SKM-1 treated with dmso at 0.1 percent for 144 hours (cell line): ENCODE measurements at regions not wholly inside any gene's neighbourhood (a gene's known extent, or its start where the extent isn't known, plus 50 kb on each side); places are given as distances from the start of the nearest gene placed in this dataset.

Experiments
- DNase-seq: peaks from one replicate; lab custom pipeline; 2025; ENCODE audit not compliant: unreplicated experiment; lab: John Stamatoyannopoulos, UW

DNA sequence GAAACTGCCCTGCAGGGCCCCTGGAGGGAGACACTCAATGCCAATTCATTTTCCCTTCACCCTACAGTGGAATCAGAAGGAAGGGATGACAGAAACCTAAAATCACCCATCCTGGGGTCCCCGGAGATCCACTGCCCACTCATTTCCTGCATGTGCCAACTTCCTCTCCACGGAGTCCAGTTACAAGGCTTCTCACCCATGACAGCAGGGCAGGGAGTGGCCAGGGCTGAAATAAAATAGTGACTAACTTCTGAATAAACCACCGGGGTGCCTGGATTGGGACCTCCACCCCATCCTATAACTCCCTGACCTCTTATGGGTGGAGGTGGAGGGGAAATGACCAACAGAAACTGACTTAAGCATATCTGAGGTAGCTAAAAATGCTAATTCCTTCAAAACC lies 362.3 kb downstream of the MAFB start:
- no peak for DNase-seq

GRCh38 chr20:40325006-40325568 lies 363.9 kb downstream of the MAFB start:
- DNase-seq = no peak

DNA sequence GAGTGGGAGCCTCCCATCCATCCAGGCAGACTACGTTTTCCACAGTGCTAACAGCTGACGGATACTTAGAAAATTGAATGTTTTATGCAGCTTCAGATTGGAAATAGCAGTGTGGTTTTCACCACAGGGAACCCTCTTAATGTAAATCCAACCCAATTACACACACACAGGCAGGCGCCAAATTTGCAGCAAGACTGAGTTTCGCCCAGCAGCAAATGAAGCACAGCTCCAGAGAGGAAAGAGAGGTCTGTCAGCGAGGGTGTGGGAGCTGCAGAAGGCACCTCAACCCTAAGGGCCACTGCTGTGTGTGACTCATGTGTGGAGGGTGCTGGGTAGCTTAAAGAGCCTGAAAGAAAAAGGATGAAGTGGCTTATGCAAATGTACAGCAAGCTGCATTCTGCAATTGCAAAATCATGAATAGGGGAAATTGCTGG lies 365.7 kb downstream of the MAFB start:
- peak; percentile 75 for DNase-seq

DNA sequence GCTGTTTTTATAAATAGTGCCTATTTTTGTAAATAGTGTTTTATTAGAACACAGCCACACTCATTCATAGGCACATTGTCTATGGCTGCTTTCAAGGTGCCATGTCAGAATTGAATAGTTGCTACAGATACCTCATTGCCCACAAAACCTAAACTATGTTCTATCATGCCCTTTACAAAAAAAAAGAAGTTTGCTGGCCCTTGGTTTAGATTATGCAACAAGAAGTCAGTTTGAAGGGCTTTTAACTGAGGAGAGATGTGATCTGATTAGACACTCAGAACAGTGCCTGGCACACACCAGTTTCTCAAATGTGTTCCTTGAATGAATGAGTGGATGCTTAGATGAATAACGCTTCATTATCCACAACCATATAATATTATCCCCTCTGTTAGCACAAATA lies 366.1 kb downstream of the MAFB start:
- peak; percentile 58 for DNase-seq

DNA sequence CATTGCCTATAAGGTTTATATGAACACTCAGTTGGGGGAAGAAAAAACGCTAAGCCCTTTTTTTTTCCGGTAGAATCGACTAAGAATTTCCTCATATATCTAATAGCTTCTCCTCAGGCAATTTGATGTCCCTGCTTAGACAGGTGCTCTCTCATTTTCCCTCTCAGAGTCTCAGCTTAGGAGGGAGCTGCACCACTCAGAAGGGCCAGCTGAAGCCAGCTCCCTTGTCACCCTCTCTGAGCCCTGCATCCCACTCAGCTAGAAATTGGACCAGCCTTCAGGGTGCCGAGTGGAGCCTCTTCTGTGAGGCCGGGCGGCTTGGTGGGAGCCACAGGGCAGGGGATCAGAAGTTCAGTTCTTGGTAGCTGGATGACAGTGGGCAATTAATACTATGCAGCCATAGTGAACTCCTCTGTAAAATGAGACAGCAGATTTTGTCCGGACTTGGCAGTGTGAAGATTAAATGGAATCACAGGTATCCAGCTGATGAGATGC lies 368.5 kb downstream of the MAFB start:
- no peak for DNase-seq

GRCh38 chr20:40319741-40320516 lies 369.1 kb downstream of the MAFB start:
- no peak for DNase-seq

- no peak for DNase-seq
These were observed 370.0 kb downstream of the MAFB start for GRCh38 chr20:40319056-40319455.

- DNase-seq = no peak
These were observed 371.8 kb downstream of the MAFB start for GRCh38 chr20:40317156-40317790.

DNA sequence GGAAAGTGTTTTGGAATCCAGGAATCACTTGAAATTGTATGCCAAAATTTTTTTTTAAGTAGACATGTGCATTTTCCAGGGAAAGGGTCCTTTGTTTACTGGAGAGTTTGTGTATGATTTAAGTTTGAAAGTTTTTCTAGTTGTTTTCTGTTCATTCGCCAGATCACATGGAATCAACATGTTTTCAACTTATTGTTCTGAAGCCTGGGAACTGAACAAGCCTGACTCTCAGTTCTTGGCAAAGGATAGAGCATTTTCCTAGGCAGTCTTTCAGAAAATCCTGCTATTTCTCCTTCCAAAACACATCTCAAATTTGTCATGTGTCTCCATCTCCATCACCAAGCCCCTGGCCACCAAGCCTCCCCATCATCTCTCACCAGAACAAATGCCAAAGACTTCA lies 374.8 kb downstream of the MAFB start:
- DNase-seq = no peak

- no peak for DNase-seq
These were observed 375.3 kb downstream of the MAFB start for GRCh38 chr20:40313730-40314129.

DNA sequence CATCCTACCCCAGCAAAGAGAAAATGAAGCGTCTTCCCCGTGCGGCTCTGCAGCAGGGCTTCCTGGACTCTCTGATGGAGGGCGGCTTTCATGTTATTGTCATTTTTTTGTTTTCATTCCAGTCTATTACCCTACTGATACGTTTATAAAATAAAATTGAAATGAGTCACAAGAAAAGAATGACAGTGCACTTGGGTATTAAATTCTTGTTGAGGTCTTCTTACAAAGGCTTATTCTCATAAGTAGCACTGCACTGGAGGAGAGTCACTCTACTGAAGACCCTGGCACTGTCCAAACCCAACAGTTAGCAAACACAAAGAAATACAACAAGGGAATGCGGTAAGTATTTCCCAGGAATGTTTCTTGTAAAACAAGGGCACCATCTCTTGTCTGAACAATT lies 379.3 kb downstream of the MAFB start:
- no peak for DNase-seq

DNA sequence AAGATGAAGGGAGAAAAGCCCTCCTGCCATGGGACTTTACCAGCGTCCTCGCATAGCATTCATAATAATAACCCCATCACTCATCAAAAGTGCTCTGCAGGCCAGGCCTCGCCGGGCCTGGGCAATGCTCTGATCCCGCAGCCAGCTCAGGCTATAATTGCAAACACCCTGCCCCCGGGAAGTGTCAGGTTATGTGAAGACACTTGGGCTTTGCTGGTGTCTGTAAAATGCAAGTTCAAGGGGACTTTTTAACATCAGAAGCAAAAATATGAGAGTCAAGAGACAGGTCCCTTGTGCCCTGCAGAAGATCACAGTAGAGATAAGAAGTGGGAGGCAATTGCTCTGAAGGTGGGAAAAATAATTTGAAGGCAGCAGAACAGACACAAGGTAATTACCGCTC lies 381.0 kb downstream of the MAFB start:
- DNase-seq = no peak

DNA sequence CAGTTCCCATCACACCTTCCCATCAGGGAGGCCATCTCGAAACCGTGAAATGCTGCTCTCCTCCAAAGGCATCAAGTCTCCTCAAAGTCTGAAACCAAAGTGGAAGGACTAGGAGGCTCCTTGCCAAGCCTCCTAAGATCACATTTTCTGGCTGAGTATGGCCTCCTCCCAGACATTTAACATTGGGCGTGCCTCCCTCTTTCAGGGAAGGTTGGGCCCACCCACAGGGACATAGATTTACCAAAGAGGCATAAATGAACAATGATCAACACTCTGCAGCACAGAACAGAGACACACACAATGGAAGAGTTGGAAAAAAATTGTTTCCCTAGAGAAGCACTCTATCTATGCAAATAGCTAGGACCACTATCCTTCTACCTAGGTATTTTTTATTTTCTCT lies 381.8 kb downstream of the MAFB start:
- no peak for DNase-seq

DNA sequence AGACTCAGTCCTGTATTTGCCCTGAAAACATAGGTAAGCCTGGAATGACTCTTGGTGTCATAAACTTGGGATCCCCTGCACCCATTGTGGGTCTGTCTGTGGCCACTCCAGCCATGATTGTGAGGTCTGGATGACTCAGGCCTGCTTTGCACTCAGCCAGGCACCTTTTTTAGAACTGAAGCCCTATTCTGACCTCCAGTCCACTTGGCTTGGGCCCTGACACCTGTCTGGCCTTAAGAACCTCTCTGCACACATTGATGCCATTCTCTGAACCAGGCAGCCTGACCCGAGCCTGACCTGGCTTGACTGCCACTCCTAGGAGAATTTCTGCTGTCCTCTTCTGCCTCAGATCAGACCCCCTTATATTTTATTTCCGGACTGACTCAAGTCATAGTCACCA lies 383.7 kb downstream of the MAFB start:
- DNase-seq = no peak

DNA sequence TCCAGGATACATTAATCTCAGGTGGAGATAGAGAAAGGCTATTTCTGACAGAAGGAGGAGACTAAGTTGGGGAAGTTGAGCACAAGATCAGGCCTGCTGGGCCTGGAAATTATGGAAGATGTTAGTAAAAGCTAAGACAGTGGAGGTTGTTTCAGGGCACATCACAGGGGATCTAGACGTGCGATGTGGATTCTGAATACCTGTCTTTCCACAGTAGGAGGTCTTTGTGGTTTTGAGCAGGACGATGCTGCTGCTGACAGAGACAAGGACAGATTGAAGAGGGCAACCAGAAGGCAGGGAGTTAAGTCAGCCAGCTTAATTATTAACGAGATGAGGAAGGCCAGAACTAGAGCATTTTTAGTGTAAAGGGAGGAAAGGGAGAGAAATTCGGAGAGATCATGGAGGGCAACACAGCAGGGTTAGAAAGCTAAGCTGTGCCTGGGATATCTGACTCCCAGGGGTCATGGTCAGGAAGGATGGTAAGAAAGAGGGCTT lies 384.9 kb downstream of the MAFB start:
- DNase-seq = no peak

GRCh38 chr20:40294747-40295146 lies 394.3 kb downstream of the MAFB start:
- DNase-seq = no peak

GRCh38 chr20:40294175-40294574 lies 394.9 kb downstream of the MAFB start:
- no peak for DNase-seq

- no peak for DNase-seq
These were observed 395.3 kb downstream of the MAFB start for GRCh38 chr20:40293740-40294139.

GRCh38 chr20:40291493-40292135 lies 397.4 kb downstream of the MAFB start:
- no peak for DNase-seq

DNA sequence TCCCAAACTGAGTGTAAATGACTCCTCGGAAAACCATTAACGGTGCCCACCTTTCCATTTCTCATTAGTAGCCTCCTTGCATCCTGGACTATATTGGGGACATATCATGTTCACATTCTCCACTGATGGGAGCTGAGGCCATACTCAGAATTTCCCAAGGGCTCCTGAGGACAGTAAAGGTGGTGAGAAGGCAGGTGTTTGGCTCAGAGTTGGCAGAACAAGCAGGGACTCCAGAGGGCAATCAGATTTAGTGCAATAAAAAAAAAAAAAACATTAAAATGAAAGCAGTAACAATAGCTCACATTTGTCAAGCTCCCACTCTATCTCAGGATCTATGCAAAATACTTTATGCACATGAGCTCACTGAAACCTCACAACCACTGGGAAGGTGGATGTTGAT lies 401.4 kb downstream of the MAFB start:
- no peak for DNase-seq

- DNase-seq = no peak
These were observed 402.0 kb downstream of the MAFB start for GRCh38 chr20:40286975-40287531.
